OCI-LY1 (cell line): ENCODE measurements at regions not wholly inside any gene's neighbourhood (a gene's known extent, or its start where the extent isn't known, plus 50 kb on each side); places are given as distances from the start of the nearest gene placed in this dataset.

Experiments used
- EZH2 ChIP-seq: fragments of 200-600 bp; sonication (generic), shearing (Covaris generic); IDR thresholded peaks from 2 replicates; pipeline ENCODE4 v1.8.0; 2017; ENCODE audit warnings: borderline replicate concordance, mixed run types, mild to moderate bottlenecking, antibody characterized with exemption, low read length, moderate library complexity, mixed read lengths
- TF ChIP-seq, protein P1 (sequence below): fragments of 200-600 bp; sonication (generic), shearing (Covaris generic); IDR thresholded peaks from 2 replicates; pipeline ENCODE4 v1.5.1; 2017; ENCODE audit warnings: mild to moderate bottlenecking, antibody characterized with exemption, low read length, moderate library complexity, mixed read lengths

DNA sequence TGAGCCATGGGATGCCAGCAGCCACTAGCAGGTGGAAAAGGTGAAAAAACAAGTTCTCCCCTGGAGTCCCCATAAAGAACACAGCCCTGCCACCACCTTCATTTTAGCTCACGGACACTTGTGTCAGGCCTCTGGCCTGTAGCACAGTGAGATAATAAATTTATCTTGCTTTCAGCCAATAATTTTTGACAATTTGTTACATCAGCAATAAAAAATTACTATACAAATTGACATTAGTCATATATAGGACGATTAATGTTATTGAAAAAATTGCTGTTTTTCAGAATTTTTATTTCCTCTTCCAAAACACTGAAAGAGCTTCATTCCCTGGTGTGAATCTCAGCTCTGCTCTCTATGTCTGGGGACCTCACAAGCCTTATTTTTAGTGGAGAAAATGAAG, 152.9 kb upstream of the ETV3 start:
- no peak for TF ChIP-seq EZH2
- TF ChIP-seq, protein P1, sequence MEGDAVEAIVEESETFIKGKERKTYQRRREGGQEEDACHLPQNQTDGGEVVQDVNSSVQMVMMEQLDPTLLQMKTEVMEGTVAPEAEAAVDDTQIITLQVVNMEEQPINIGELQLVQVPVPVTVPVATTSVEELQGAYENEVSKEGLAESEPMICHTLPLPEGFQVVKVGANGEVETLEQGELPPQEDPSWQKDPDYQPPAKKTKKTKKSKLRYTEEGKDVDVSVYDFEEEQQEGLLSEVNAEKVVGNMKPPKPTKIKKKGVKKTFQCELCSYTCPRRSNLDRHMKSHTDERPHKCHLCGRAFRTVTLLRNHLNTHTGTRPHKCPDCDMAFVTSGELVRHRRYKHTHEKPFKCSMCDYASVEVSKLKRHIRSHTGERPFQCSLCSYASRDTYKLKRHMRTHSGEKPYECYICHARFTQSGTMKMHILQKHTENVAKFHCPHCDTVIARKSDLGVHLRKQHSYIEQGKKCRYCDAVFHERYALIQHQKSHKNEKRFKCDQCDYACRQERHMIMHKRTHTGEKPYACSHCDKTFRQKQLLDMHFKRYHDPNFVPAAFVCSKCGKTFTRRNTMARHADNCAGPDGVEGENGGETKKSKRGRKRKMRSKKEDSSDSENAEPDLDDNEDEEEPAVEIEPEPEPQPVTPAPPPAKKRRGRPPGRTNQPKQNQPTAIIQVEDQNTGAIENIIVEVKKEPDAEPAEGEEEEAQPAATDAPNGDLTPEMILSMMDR = no peak
